Naive thymus-derived CD8-positive, alpha-beta T cell (primary cell): ENCODE measurements at regions not wholly inside any gene's neighbourhood (a gene's known extent, or its start where the extent isn't known, plus 50 kb on each side); places are given as distances from the start of the nearest gene placed in this dataset.

Experiments
- ATAC-seq, 2 donors: fragments of 150-1000 bp; cut with Tn5 transposase in 1 of 2; sonication (Bioruptor Pico), chemical (Tn5 transposase) in 1 of 2; 1 replicate in 1 of 2; 2 replicates in 1 of 2; pipeline ENCODE4 v1.10.0; 2021; ENCODE audit warnings: mild to moderate bottlenecking in 2 of 2, moderate library complexity in 2 of 2
- POLR2A ChIA-PET: fragments of 350-600 bp; sonication (Branson Sonifier 250); formaldehyde crosslinking; loops from one replicate; lab custom pipeline; 2021; ENCODE audit warnings: antibody characterized with exemption; lab: Charles Lee
- DNase-seq, 10 donors: peaks; one replicate each; pipeline versions ENCODE4 v3.0.0 to v3.0.0-alpha.2; 2020 to 2022
- H3K27ac Mint-ChIP-seq, 10 donors: one replicate each; pipeline ENCODE4 v1.8.0; 2020 to 2022; ENCODE audit warnings: mild to moderate bottlenecking in 10 of 10, mixed read lengths in 10 of 10, moderate library complexity in 4 of 10, inconsistent platforms in 1 of 10
- H3K27me3 Mint-ChIP-seq, 5 donors: one replicate each; pipeline ENCODE4 v1.8.0; 2021 to 2022; ENCODE audit warnings: mixed read lengths in 5 of 5
- H3K36me3 Mint-ChIP-seq, 3 donors: one replicate each; pipeline ENCODE4 v1.8.0; 2020 to 2022; ENCODE audit warnings: mixed read lengths in 3 of 3, mild to moderate bottlenecking in 2 of 3, inconsistent platforms in 1 of 3
- H3K4me1 Mint-ChIP-seq, 4 donors: one replicate each; pipeline ENCODE4 v1.8.0; 2021 to 2022; ENCODE audit warnings: mixed read lengths in 4 of 4
- H3K4me3 Mint-ChIP-seq, 10 donors: one replicate each; pipeline ENCODE4 v1.8.0; 2020 to 2022; ENCODE audit warnings: mild to moderate bottlenecking in 10 of 10, mixed read lengths in 10 of 10, moderate library complexity in 6 of 10, inconsistent platforms in 1 of 10
- H3K9me3 Mint-ChIP-seq, 9 donors: one replicate each; pipeline ENCODE4 v1.8.0; 2020 to 2022; ENCODE audit warnings: mixed read lengths in 9 of 9, mild to moderate bottlenecking in 3 of 9, inconsistent platforms in 1 of 9, moderate library complexity in 1 of 9

GRCh38 chrX:15908603-15909290 lies 54.1 kb upstream of the AP1S2 start:
- H3K27ac Mint-ChIP-seq: no peak overlapping the region
- no peaks in the 10 kb centered on the region for H3K36me3 Mint-ChIP-seq

DNA sequence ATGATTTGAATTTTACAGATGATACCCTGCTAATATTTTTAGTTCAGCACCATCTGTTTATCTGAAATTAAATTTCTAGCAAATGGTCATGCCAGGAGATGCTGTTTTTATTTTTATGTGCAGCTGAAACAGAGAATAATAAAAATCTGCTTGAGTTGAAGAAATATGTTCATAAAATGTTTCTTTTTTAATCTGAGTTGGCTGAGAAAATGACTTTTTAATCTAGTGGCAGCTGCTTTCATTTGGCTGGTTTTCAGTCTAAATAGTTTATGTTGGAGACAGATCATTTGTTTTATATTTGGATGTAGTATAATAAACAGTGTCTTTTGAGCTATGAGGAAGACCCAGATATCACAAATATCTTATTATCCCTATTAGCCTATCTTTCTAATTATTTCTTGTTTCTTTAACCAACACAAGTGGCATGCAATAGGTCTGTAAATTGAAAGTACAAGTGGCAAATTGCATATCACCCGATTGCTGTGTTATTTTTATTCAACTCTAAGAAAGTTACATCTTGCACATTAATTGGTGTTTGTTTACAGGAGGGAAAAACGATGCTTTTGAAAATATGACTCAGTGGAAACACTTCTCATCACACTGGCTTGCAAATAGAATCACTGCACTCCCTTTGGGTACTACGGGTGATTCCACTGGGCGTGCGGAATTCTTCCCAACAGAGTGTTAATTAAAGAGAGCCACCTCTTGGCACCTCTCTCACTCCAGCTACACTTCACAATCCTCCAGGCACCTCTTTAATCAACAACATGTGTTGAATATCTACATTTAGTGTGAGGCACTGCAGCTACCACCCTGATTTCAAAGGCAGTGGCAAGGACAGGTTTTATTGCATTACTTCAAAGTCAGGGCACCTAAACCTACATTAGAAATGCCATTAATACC lies 51.7 kb upstream of the AP1S2 start:
- peaks cover 2 to 7% (median 3%) of the 10 kb centered on the region in 3 donors for H3K36me3 Mint-ChIP-seq

More at GRCh38 chrX:15908603-15909290, 54.1 kb upstream of the AP1S2 start:
- Mint-ChIP-seq H3K4me1 (peaks cover 0 to 4% (median 0%) of the 10 kb centered on the region in 4 donors), H3K4me3 (no peak overlapping the region), H3K27me3 (peaks cover 0 to 4% (median 0%) of the 10 kb centered on the region in 5 donors), H3K9me3 (no peaks in the 10 kb centered on the region)
- POLR2A ChIA-PET: no interaction called here
- DNase-seq (no peak), ATAC-seq (no peak)

More for the DNA sequence above, 51.7 kb upstream of the AP1S2 start:
- Mint-ChIP-seq H3K4me1 (peaks cover 0 to 9% (median 0%) of the 10 kb centered on the region in 4 donors), H3K27ac (no peak overlapping the region), H3K27me3 (peaks cover 0 to 2% (median 0%) of the 10 kb centered on the region in 5 donors), H3K9me3 (peaks cover 0 to 7% (median 4%) of the 10 kb centered on the region in 9 donors), H3K4me3 (no peak overlapping the region)
- ATAC-seq: no peak
- DNase-seq: no peak
- POLR2A ChIA-PET: no interaction called here
